ENCODE measurements at regions not wholly inside any gene's neighbourhood (a gene's known extent, or its start where the extent isn't known, plus 50 kb on each side); places are given as distances from the start of the nearest gene placed in this dataset.

GRCh38 chr16:63496282-63496681 is 1460.0 kb upstream of the CDH8 start:
- Histone ChIP-seq H3K4me1 (no peaks in the 10 kb centered on the region), H3K4me3 (no peak overlapping the region), H3K27me3 (no peaks in the 10 kb centered on the region), H3K27ac (no peak overlapping the region), H3K36me3 (no peaks in the 10 kb centered on the region), H3K9me3 (no peaks in the 10 kb centered on the region)
- no peak for TF ChIP-seq POLR2A (IDR thresholded peaks at IDR 0.05)
- TF ChIP-seq CTCF (IDR thresholded peaks at IDR 0.05) = no peak
- DNase-seq = no peak

GRCh38 chr16:63488955-63489354 is 1452.7 kb upstream of the CDH8 start:
- Histone ChIP-seq H3K27ac (no peak overlapping the region), H3K36me3 (no peaks in the 10 kb centered on the region), H3K4me1 (no peaks in the 10 kb centered on the region), H3K27me3 (no peaks in the 10 kb centered on the region), H3K9me3 (no peaks in the 10 kb centered on the region), H3K4me3 (no peak overlapping the region)
- no peak for DNase-seq
- TF ChIP-seq POLR2A (IDR thresholded peaks at IDR 0.05) (no peak), CTCF (IDR thresholded peaks at IDR 0.05) (no peak)

- Histone ChIP-seq H3K27ac (no peak overlapping the region), H3K9me3 (no peaks in the 10 kb centered on the region), H3K36me3 (no peaks in the 10 kb centered on the region), H3K4me3 (no peak overlapping the region), H3K27me3 (no peaks in the 10 kb centered on the region), H3K4me1 (no peaks in the 10 kb centered on the region)
- DNase-seq = no peak
- TF ChIP-seq POLR2A (IDR thresholded peaks at IDR 0.05) (no peak), CTCF (IDR thresholded peaks at IDR 0.05) (no peak)
Measured at GRCh38 chr16:63481060-63481459, 1444.8 kb upstream of the CDH8 start.

GRCh38 chr16:63473725-63474124 is 1437.5 kb upstream of the CDH8 start:
- no peak overlapping the region for H3K4me3 ChIP-seq
- no peak for DNase-seq
- TF ChIP-seq CTCF (IDR thresholded peaks at IDR 0.05) (no peak), POLR2A (IDR thresholded peaks at IDR 0.05) (no peak)
- no peak overlapping the region for H3K27ac ChIP-seq
- H3K4me1 ChIP-seq = no peaks in the 10 kb centered on the region
- no peaks in the 10 kb centered on the region for H3K36me3 ChIP-seq
- H3K9me3 ChIP-seq = no peaks in the 10 kb centered on the region
- no peaks in the 10 kb centered on the region for H3K27me3 ChIP-seq

GRCh38 chr16:63467513-63467912 is 1431.3 kb upstream of the CDH8 start:
- H3K9me3 ChIP-seq = no peaks in the 10 kb centered on the region
- H3K4me3 ChIP-seq = no peak overlapping the region
- no peaks in the 10 kb centered on the region for H3K36me3 ChIP-seq
- no peaks in the 10 kb centered on the region for H3K4me1 ChIP-seq
- H3K27ac ChIP-seq = no peak overlapping the region
- H3K27me3 ChIP-seq = no peaks in the 10 kb centered on the region
- no peak for DNase-seq
- TF ChIP-seq CTCF (IDR thresholded peaks at IDR 0.05) (no peak), POLR2A (IDR thresholded peaks at IDR 0.05) (no peak)

- no peaks in the 10 kb centered on the region for H3K36me3 ChIP-seq
- no peak for TF ChIP-seq POLR2A (IDR thresholded peaks at IDR 0.05)
- TF ChIP-seq CTCF (IDR thresholded peaks at IDR 0.05) = no peak
- no peak for DNase-seq
- H3K27ac ChIP-seq = no peak overlapping the region
- H3K9me3 ChIP-seq = no peaks in the 10 kb centered on the region
- no peaks in the 10 kb centered on the region for H3K4me1 ChIP-seq
- no peaks in the 10 kb centered on the region for H3K27me3 ChIP-seq
- no peak overlapping the region for H3K4me3 ChIP-seq
Measured at GRCh38 chr16:63462316-63462715, 1426.1 kb upstream of the CDH8 start.
